CD8-positive, alpha-beta memory T cell (primary cell): ENCODE measurements at regions not wholly inside any gene's neighbourhood (a gene's known extent, or its start where the extent isn't known, plus 50 kb on each side); places are given as distances from the start of the nearest gene placed in this dataset.
"Not testable (repeated sequence)": the region's sequence is repeated elsewhere in the genome, so short reads cannot be mapped to it uniquely, and the experiment has no call there.

Experiments
- CTCF ChIA-PET: fragments of 350-600 bp; sonication (Branson Sonifier 250); formaldehyde crosslinking; loops from one replicate; lab custom pipeline; 2021; ENCODE audit warnings: antibody characterized with exemption; lab: Charles Lee
- POLR2A ChIA-PET: fragments of 350-600 bp; sonication (Branson Sonifier 250); formaldehyde crosslinking; loops from one replicate; lab custom pipeline; 2021; ENCODE audit warnings: antibody characterized with exemption; lab: Charles Lee
- DNase-seq, 5 donors: peaks; one replicate each; pipeline versions ENCODE4 v3.0.0 to v3.0.0-alpha.2; 2020 to 2022; ENCODE audit warnings: mixed read lengths in 1 of 5
- H3K27ac ChIP-seq: one replicate; pipeline ENCODE4 v1.7.0; 2013; ENCODE audit warnings: low read depth, mild to moderate bottlenecking, low read length, moderate library complexity
- H3K27me3 ChIP-seq: 2 replicates; pipeline ENCODE4 v1.7.0; 2013; ENCODE audit warnings: low read length, mild to moderate bottlenecking; ENCODE audit not compliant: insufficient read depth, poor library complexity, severe bottlenecking
- H3K36me3 ChIP-seq: 2 replicates; pipeline ENCODE4 v1.7.0; 2013; ENCODE audit warnings: mild to moderate bottlenecking, low read length, moderate library complexity; ENCODE audit not compliant: insufficient read depth
- H3K4me1 ChIP-seq: 2 replicates; pipeline ENCODE4 v1.7.0; 2013; ENCODE audit warnings: mild to moderate bottlenecking, low read length, moderate library complexity; ENCODE audit not compliant: insufficient read depth
- H3K4me3 ChIP-seq: 2 replicates; pipeline ENCODE4 v1.7.0; 2013; ENCODE audit warnings: mild to moderate bottlenecking, low read length
- H3K9me3 ChIP-seq: 2 replicates; pipeline ENCODE4 v1.7.0; 2013; ENCODE audit warnings: mild to moderate bottlenecking, low read length
- H3K27ac Mint-ChIP-seq, 8 donors: one replicate each; pipeline ENCODE4 v1.8.0; 2020 to 2021; ENCODE audit warnings: mixed read lengths in 8 of 8, mild to moderate bottlenecking in 6 of 8, inconsistent platforms in 3 of 8, moderate library complexity in 3 of 8
- H3K27me3 Mint-ChIP-seq, 2 donors: one replicate each; pipeline ENCODE4 v1.8.0; 2020 to 2021; ENCODE audit warnings: mixed read lengths in 2 of 2, mild to moderate bottlenecking in 1 of 2, moderate library complexity in 1 of 2
- H3K36me3 Mint-ChIP-seq, 3 donors: one replicate each; pipeline ENCODE4 v1.8.0; 2020 to 2021; ENCODE audit warnings: mixed read lengths in 3 of 3, inconsistent platforms in 1 of 3, mild to moderate bottlenecking in 1 of 3
- H3K4me1 Mint-ChIP-seq, 3 donors: one replicate each; pipeline ENCODE4 v1.8.0; 2020 to 2021; ENCODE audit warnings: mixed read lengths in 3 of 3, inconsistent platforms in 1 of 3, mild to moderate bottlenecking in 1 of 3
- H3K4me3 Mint-ChIP-seq, 7 donors: one replicate each; pipeline ENCODE4 v1.8.0; 2020 to 2021; ENCODE audit warnings: mixed read lengths in 7 of 7, mild to moderate bottlenecking in 6 of 7, moderate library complexity in 4 of 7, inconsistent platforms in 2 of 7
- H3K9me3 Mint-ChIP-seq, 5 donors: one replicate each; pipeline ENCODE4 v1.8.0; 2020 to 2022; ENCODE audit warnings: mixed read lengths in 5 of 5, mild to moderate bottlenecking in 3 of 5, moderate library complexity in 2 of 5, inconsistent platforms in 1 of 5

GRCh38 chr2:183881978-183882377 lies 716.4 kb upstream of the ZNF804A start:
- ChIA-PET POLR2A (no interaction called here), CTCF (no interaction called here)
- DNase-seq, result no peak
- no peaks in the 10 kb centered on the region for H3K27me3 Mint-ChIP-seq
- no peaks in the 10 kb centered on the region for H3K36me3 Mint-ChIP-seq
- no peaks in the 10 kb centered on the region for H3K27me3 ChIP-seq
- peaks cover 2 to 28% (median 7%) of the 10 kb centered on the region in 5 donors for H3K9me3 Mint-ChIP-seq
- no peak overlapping the region for H3K4me3 ChIP-seq
- H3K4me1 Mint-ChIP-seq, result no peaks in the 10 kb centered on the region
- H3K27ac Mint-ChIP-seq, result no peak overlapping the region
- H3K4me1 ChIP-seq, result no peaks in the 10 kb centered on the region
- no peaks in the 10 kb centered on the region for H3K36me3 ChIP-seq
- H3K9me3 ChIP-seq, result no peaks in the 10 kb centered on the region
- no peak overlapping the region for H3K4me3 Mint-ChIP-seq
- no peak overlapping the region for H3K27ac ChIP-seq

- H3K36me3 Mint-ChIP-seq, result no peaks in the 10 kb centered on the region
- no peaks in the 10 kb centered on the region for H3K27me3 Mint-ChIP-seq
- POLR2A ChIA-PET, result no interaction called here
- peaks cover 0 to 15% (median 3%) of the 10 kb centered on the region in 5 donors for H3K9me3 Mint-ChIP-seq
- no peaks in the 10 kb centered on the region for H3K36me3 ChIP-seq
- H3K27ac Mint-ChIP-seq, result no peak overlapping the region
- H3K4me1 Mint-ChIP-seq, result no peaks in the 10 kb centered on the region
- H3K4me1 ChIP-seq, result no peaks in the 10 kb centered on the region
- no peak overlapping the region for H3K4me3 ChIP-seq
- no peaks in the 10 kb centered on the region for H3K27me3 ChIP-seq
- H3K27ac ChIP-seq, result no peak overlapping the region
- DNase-seq, result no peak
- H3K4me3 Mint-ChIP-seq, result no peak overlapping the region
- H3K9me3 ChIP-seq, result no peaks in the 10 kb centered on the region
- CTCF ChIA-PET, result interaction anchor here (1.2 kb wide), 1 partner anchor 11 kb away, joined by 3 read pairs; no protein-coding TSS in a partner anchor
Measured at GRCh38 chr2:183892315-183892941, 705.9 kb upstream of the ZNF804A start.

- ChIA-PET CTCF (no interaction called here), POLR2A (no interaction called here)
- no peak overlapping the region for H3K4me3 Mint-ChIP-seq
- H3K27me3 Mint-ChIP-seq, result no peaks in the 10 kb centered on the region
- H3K4me1 ChIP-seq, result no peaks in the 10 kb centered on the region
- no peaks in the 10 kb centered on the region for H3K36me3 Mint-ChIP-seq
- H3K9me3 Mint-ChIP-seq, result peaks cover 0 to 31% (median 3%) of the 10 kb centered on the region in 5 donors
- no peaks in the 10 kb centered on the region for H3K9me3 ChIP-seq
- H3K36me3 ChIP-seq, result no peaks in the 10 kb centered on the region
- H3K27ac Mint-ChIP-seq, result no peak overlapping the region
- no peak overlapping the region for H3K27ac ChIP-seq
- no peaks in the 10 kb centered on the region for H3K27me3 ChIP-seq
- no peak overlapping the region for H3K4me3 ChIP-seq
- H3K4me1 Mint-ChIP-seq, result no peaks in the 10 kb centered on the region
- no peak for DNase-seq
Measured at GRCh38 chr2:183898641-183899040, 699.7 kb upstream of the ZNF804A start.

- H3K4me3 Mint-ChIP-seq, result no peak overlapping the region
- H3K36me3 Mint-ChIP-seq, result no peaks in the 10 kb centered on the region
- ChIA-PET POLR2A (no interaction called here), CTCF (no interaction called here)
- peaks cover 0 to 27% (median 0%) of the 10 kb centered on the region in 5 donors for H3K9me3 Mint-ChIP-seq
- H3K27me3 Mint-ChIP-seq, result no peaks in the 10 kb centered on the region
- no peaks in the 10 kb centered on the region for H3K4me1 ChIP-seq
- no peak for DNase-seq
- no peaks in the 10 kb centered on the region for H3K9me3 ChIP-seq
- H3K4me1 Mint-ChIP-seq, result no peaks in the 10 kb centered on the region
- H3K36me3 ChIP-seq, result no peaks in the 10 kb centered on the region
- H3K27me3 ChIP-seq, result no peaks in the 10 kb centered on the region
- H3K27ac ChIP-seq, result no peak overlapping the region
- H3K4me3 ChIP-seq, result no peak overlapping the region
- no peak overlapping the region for H3K27ac Mint-ChIP-seq
Measured at GRCh38 chr2:183901931-183902330, 696.4 kb upstream of the ZNF804A start.

- ChIA-PET CTCF (interaction anchor here (1.4 kb wide), 1 partner anchor 10 kb away, joined by 3 read pairs; no protein-coding TSS in a partner anchor), POLR2A (no interaction called here)
- Mint-ChIP-seq H3K36me3 (no peaks in the 10 kb centered on the region), H3K27ac (no peak overlapping the region), H3K4me3 (no peak overlapping the region), H3K4me1 (no peaks in the 10 kb centered on the region), H3K27me3 (no peaks in the 10 kb centered on the region), H3K9me3 (peaks cover 0 to 22% (median 0%) of the 10 kb centered on the region in 5 donors)
- Histone ChIP-seq H3K27ac (no peak overlapping the region), H3K4me3 (no peak overlapping the region), H3K27me3 (no peaks in the 10 kb centered on the region), H3K9me3 (no peaks in the 10 kb centered on the region), H3K4me1 (no peaks in the 10 kb centered on the region), H3K36me3 (no peaks in the 10 kb centered on the region)
- DNase-seq, result no peak
Measured at GRCh38 chr2:183903026-183903425, 695.3 kb upstream of the ZNF804A start.

- H3K4me1 ChIP-seq, H3K4me3 ChIP-seq, H3K9me3 ChIP-seq, H3K27me3 ChIP-seq, H3K4me1 Mint-ChIP-seq, H3K27ac ChIP-seq, H3K27me3 Mint-ChIP-seq, DNase-seq, H3K36me3 ChIP-seq, H3K4me3 Mint-ChIP-seq, H3K27ac Mint-ChIP-seq, POLR2A ChIA-PET, H3K36me3 Mint-ChIP-seq, CTCF ChIA-PET: not testable (repeated sequence)
- peaks cover 0 to 12% (median 6%) of the 10 kb centered on the region in 5 donors for H3K9me3 Mint-ChIP-seq
Measured at GRCh38 chr2:183916041-183916440, 682.3 kb upstream of the ZNF804A start.

GRCh38 chr2:183919167-183919566 lies 679.2 kb upstream of the ZNF804A start:
- Histone ChIP-seq H3K9me3 (no peaks in the 10 kb centered on the region), H3K27me3 (no peaks in the 10 kb centered on the region), H3K36me3 (no peaks in the 10 kb centered on the region), H3K4me1 (no peaks in the 10 kb centered on the region), H3K27ac (no peak overlapping the region), H3K4me3 (no peak overlapping the region)
- ChIA-PET POLR2A (no interaction called here), CTCF (no interaction called here)
- Mint-ChIP-seq H3K36me3 (no peaks in the 10 kb centered on the region), H3K9me3 (peaks cover 0 to 17% (median 7%) of the 10 kb centered on the region in 5 donors), H3K27me3 (peaks cover 0 to 1% of the 10 kb centered on the region in 2 donors), H3K4me3 (no peak overlapping the region), H3K27ac (no peak overlapping the region), H3K4me1 (no peaks in the 10 kb centered on the region)
- no peak for DNase-seq

- ChIA-PET POLR2A (no interaction called here), CTCF (no interaction called here)
- no peak for DNase-seq
- no peak overlapping the region for H3K27ac Mint-ChIP-seq
- Histone ChIP-seq H3K27ac (no peak overlapping the region), H3K36me3 (no peaks in the 10 kb centered on the region), H3K9me3 (no peaks in the 10 kb centered on the region), H3K4me1 (no peaks in the 10 kb centered on the region), H3K27me3 (no peaks in the 10 kb centered on the region), H3K4me3 (no peak overlapping the region)
- H3K9me3 Mint-ChIP-seq, result peaks cover 0 to 15% (median 7%) of the 10 kb centered on the region in 5 donors
- no peaks in the 10 kb centered on the region for H3K4me1 Mint-ChIP-seq
- H3K27me3 Mint-ChIP-seq, result peaks cover 0 to 1% of the 10 kb centered on the region in 2 donors
- H3K4me3 Mint-ChIP-seq, result no peak overlapping the region
- no peaks in the 10 kb centered on the region for H3K36me3 Mint-ChIP-seq
Measured at GRCh38 chr2:183919926-183920325, 678.4 kb upstream of the ZNF804A start.
